Nucleus accumbens (tissue), 56 donors: ENCODE measurements at regions not wholly inside any gene's neighbourhood (a gene's known extent, or its start where the extent isn't known, plus 50 kb on each side); places are given as distances from the start of the nearest gene placed in this dataset.
A peak's percentile ranks its signal among the peaks of the same experiment; 100 is the strongest.

ENCODE experiments used
- DNase-seq, 56 donors: peaks; one replicate each; lab custom pipeline; 2025; lab: John Stamatoyannopoulos, UW

DNA sequence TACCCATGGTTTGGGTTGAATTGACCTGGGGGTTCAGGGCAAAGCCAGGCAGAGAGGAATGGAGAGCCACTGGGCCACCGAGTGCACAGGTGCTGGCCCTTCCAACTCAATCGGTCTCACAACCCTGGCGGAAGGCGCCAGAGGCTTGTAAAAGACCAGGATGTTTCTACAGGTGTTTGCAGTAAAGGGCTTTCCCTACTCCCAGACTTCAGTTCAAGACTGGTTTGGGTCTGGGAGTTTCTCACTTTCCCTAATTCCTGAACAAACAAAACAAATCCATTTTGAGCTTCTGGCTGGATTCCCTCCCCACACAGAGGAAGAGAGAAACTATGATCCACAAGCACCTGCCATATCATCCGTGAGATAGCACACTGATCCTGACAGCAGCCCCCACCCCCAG lies 125.2 kb upstream of the KLF4 start:
- DNase-seq = no peak

DNA sequence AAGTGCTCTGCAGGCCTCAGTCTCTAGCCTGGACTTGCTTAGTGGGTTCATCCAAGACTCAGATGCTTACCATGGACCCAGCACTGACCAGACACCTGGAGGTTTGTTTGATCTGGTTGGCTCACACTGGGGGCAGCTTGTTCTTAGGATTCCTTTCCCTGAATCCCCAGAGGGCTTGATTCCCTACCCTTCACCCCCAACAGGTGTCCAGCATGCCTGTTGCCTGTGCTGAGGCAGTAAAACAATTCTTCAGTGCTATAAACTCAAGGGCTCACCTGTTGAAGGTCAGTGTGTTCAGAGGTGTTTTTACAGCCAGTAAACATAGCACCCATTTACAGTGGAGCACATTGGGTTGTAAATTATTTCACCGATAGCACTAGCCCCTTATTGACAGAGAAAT lies 123.8 kb upstream of the KLF4 start:
- no peak for DNase-seq

DNA sequence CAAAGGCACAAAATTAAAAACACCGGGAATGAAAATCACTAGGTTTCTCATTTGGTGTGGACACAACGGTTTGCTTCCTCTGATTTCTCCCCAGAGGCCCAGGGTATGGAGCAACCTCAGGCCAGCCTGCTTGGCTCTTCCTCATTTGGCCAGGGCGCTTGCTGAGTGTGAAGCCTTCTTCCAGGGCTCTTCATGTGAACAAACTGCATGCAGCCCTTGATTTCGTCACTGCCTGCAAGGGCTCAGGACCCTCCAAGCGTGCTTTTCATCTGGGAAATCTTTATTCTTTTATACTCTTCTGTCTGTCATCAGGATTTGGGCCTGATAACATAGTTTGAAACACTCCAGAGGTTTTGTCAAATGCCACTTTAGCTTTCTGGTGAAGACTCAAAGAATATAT lies 122.6 kb upstream of the KLF4 start:
- DNase-seq = peak in 14 of 56 donors; percentile 0 to 26 (median 8)

DNA sequence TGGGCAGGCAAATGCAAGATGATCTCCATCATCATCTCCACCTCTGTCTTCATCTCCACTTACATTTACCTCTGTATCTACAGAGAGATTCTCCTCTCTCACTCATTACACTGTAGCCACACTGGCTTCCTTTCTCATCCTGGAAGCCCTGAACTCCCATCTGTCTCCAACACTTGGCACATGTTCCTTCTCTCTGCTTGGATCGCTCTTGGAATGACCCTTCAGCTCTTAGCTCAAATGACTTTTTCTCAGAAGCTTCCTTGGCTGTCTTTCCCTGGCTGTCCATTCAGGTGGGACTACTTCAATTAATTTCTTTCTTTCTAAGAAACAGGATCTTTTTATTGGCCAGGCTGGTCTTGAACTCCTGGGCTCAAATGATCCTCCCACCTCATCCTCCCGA lies 120.0 kb upstream of the KLF4 start:
- no peak for DNase-seq

DNA sequence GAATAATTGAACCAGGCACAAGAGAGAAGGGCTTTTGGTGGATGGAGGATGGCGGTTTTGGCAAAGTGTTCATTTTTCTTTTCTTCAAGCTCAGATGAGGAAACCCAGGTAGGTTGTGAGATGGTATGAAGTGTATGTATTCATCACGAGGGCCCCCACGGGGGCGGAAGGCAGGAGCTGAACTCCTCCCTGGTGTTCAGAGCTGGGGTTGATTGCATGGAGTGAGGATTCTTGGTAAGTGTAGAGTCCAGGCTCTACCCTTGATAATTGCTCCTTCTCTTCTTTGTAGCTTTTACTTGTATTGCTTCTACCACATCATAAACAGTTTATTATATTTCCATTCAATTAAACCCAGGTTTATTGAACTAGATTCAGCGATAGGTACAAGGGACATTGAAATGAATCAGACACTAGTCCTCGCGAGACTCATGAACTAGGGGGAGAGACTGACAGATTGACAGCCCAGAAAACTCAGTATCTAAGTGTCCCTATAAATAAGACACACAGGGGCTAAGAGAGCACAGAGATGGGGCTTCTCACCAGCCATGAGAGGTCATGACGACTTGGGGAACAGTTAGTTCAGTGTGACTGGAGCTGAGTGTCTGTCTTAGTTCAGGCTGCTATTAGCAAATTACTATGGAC lies 116.7 kb upstream of the KLF4 start:
- no peak for DNase-seq

DNA sequence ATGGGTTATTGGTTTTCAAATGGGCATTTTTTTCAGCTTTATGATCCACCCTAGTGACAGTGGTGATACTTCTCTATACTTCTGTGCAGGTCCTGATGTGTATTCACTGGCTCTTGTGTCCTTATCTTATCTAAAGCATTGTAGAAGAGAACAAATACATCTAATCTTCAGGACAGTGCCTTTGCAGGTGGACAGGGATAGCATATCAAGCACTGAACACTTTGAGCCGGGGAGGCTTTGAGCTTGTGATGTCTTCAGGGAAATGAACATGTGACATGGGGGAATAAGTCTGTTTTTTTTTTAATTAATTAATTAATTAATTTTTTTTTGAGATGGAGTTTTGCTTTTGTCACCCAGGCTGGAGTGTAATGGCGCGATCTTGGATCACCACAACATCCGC lies 115.5 kb upstream of the KLF4 start:
- no peak for DNase-seq

DNA sequence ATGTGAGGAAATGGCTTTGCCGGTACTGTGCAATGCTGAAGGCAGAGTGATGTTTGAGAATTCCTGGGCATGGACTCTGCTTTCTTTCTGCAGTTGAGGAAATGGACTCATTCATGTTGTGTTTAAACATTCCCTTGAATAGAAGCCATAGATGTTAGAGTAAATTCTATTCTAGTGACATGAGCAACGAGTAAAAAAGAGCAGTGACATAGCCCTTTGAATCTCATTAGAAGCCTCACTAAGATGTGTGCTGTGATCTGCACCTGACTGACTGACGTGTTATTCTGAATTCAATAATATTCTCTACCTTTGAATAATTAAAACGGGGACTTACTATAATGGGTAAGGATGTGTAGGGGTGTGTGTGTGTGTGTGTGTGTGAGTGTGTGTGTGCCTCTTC lies 113.7 kb upstream of the KLF4 start:
- DNase-seq = no peak

DNA sequence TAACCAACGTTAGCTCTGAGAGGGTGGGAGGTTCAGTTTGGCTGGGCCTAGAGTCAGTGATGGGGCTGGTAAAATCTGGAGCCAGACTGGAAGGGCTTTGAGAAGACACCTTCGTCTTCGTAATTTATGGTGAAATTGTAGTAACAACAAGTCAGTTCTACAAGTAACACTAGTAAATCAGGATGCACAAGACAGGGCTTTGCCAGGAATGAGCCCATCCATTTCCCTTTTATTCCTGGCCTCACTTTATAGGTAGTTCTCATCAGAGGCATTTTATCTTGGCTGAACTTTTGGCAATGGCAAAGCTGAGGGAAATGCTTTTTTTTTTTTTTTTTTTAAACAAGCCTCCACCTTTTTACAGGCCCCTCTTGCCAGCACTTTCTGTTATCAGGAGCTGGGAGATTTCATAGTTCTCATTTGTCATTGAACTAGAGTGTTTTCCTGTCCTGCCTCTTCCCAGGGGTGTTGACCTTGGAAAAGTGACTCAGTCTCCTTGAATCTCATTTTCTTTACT lies 110.5 kb upstream of the KLF4 start:
- DNase-seq = no peak

DNA sequence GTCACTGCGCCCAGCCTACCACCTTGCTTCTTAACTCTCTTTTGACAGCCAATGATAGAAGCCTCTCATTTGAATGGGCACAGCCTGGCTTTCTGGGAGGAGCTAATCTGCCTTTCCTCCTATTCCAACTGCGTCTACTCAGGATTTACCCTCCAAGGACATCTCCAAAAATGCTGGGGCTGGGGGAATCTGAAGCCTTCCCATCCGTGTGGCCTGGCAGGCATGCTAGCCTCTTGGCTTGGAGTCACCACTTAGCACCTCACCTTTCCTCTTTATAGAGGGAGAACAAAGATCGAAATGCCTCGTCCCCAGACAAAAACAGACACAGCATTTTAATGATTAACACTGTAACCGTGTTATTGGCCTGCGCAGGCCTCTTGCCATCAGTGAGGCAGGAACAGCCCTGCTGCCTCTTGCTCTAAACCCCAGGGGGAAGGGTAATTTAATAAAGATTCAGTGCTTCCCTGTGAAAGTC lies 108.2 kb upstream of the KLF4 start:
- no peak for DNase-seq

DNA sequence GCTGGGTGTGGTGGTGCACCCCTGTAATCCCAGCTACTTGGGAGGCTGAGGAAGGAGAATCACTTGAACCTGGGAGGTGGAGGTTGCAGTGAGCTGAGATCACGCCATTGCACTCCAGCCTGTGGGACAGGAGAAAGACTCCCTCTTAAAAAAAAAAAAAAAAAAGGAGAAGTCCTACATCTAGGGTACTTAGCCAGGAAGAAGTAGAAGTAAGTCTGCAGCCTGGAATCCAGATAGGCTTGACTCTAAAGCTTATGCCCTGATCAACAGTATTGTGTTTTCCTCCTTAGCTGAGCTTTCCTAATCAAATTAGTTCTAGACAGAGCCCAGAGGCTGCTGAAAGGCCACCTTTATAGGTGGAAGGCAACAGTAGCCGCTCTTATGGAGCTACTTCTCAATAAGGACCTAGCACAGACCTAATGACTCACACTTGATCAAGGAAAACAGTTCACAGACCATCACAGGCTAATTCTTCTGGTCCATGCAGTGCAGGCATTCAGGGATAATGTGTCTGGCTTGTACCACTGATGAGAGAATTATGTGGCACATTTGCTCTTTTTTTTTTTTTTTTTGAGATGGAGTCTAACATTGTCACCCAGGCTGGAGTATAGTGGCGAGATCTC lies 105.5 kb upstream of the KLF4 start:
- no peak for DNase-seq

DNA sequence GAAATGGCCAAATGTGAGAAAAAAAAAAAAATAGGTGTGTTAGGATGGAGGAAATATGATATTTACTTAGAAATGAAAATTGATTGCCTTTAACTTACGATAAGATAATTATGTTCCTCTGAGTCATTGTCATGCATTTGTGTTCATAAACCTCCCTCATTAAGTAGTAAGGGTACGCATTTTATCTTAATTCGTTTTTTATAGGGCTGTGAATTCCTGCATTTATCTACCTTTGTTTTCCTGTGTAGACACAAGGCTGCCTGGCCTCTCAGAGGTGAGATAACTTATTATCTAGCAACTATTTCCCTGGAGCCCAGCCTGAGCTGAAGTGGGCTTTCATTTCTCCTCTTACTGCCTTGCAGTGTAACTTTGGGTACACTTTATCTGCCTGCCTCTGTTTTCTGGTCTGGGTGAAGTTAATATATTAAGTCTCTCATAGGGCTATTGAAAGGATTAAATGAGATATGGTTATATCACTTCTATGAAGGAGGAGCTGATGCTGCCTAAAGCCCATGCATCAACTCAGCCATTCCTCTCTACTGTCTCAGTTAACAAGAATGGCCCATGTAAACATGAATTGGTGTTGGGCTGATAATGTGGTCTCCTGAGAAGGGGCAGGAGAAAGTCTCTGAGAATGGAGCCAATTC lies 103.8 kb upstream of the KLF4 start:
- DNase-seq = no peak

DNA sequence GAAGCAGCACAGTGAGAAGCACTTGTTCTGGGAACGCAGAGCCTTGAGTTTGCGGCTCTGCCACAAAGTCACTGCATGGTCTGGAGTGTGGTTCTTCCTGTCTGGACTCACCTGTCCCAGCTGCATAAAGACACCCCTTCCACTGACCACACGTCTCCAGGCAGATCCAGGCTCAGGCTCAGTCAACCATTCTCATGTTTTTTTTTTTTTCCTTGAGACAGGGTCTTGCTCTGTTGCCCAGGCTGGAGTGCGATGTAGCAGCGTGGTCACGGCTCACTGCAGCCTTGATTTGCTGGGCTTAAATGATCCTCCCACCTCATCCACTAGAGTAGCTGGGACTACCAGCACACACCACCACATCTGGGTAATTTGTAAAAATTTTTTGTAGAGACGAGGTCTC lies 102.9 kb upstream of the KLF4 start:
- DNase-seq = no peak

DNA sequence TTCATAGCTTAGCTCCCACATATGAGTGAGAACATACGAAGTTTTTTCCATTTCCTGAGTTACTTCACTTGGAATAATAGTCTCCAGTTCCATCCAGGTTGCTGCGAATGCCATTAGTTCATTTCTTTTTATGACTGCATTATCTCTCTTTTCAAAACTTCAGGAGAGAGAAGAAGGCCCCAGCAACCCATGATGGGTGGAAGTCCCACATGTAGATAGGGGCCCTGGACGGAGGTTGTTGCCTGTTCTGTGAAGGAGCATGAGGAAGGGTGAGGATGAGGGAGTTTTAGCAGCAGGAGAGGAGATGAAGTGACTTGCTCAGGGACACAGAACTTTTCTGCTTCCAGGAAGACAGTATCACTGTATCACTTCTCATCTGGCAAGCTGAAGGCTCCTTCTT lies 102.2 kb upstream of the KLF4 start:
- no peak for DNase-seq

DNA sequence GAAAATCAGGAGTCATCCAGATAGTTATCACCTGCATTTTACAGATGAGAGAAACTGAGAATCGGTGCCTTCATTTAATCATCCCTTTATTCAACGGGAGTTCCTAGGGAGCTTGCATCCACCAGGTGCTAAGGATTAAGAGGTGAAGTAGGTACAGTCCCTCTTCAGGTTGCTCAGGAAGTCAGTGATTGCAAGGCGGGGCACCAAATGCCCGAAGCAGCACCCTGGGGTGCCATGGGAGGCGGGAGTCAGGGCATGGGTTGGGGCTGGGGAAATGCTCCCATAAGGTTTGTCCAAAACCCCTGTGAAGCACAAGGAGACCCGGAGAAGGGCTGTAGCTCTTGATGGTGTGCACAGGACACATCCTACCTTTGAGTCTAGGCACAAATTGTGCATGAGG lies 98.8 kb upstream of the KLF4 start:
- no peak for DNase-seq

DNA sequence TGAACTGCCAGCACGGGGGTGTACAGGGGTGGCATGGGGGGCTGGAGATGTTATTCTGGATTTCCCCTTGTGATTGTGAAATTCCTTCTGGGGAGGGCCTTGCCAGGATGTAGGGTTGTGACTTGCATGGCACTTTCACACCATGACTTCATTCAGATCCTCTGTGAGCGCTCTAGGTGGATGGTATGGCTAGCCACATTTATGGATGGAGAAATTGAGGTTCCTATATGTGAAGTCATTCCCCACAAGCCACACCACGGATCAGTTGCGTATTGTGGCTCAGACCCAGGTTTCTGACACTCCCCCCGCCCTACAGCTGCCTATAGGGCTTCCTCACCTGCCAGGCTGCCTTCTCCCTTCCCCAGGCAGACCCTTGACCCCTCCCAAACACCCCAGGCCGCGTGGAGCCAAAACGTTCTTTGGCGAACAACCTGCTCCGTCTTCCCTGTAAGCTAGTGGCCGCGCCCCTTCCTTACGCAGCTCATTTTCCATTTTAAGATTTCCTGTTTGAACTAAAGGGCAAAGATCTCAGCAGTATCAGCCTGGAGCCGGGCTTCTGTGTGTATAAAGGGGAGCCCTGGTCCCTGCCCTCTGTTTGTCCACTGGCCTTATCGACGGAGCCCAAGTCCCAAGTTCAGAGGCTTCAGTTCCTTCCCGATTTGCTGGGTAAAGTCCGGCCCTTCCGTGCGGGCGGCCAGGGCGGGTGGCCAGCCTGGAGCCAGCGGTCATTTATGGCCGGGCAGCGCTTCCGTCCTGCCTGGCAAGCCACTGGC lies 97.8 kb upstream of the KLF4 start:
- DNase-seq = no peak

DNA sequence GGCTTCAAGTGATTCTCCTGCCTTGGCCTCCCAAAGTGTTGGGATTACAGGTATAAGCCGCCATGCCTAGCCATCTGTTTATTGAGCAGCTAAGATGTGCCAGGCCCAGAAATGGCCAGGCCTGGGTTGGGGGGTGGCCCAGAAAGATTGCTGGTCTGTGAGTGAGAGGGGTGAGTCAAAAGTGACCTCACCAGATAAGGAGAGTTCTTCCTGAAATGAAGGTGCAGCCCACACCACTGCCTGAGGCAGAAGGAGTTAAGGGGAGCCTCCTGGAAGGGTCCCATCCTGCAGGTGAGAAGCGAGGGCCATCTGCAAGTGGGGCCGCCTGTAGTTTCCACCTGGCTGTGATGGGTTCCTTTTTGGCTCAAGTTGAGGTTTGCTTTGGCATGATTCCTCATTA lies 96.9 kb upstream of the KLF4 start:
- no peak for DNase-seq

DNA sequence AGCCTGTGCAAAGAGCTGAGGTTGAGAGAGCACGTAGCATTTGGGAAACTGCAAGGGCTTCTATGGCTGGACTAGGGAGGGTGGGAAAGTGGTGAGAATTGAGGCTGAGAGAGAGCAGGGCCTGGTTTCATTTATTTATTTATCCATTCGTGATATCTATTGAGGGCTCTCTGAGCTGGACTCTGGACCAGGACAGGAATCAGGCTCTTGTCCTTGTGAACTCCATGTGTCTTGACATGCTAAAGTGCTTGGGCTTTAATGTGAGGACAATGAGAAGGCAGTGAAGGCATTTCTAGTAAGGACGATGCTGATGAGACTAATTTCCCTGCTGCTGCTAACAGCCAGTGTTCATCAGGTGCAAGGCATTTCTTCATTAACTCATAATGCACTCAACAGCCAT lies 95.9 kb upstream of the KLF4 start:
- no peak for DNase-seq

DNA sequence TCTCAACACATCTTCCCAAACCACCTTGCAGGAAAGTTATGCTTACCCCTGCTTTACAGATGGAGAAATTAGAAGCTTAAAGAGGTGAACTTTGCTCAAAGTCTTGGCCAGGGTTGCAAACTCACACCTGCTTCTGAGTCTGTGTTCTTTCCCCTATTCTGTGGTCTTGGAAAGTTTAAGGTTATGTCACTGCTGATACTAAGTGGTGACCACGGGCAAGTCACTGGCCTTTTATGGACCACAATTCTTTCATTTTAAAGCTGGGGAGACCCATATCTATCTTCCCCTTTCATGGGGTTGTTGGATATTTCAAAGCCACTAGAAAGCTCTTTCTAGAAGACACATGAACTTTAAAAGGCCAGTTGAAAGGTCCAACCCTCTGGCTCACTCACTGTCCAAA lies 95.4 kb upstream of the KLF4 start:
- DNase-seq = no peak

DNA sequence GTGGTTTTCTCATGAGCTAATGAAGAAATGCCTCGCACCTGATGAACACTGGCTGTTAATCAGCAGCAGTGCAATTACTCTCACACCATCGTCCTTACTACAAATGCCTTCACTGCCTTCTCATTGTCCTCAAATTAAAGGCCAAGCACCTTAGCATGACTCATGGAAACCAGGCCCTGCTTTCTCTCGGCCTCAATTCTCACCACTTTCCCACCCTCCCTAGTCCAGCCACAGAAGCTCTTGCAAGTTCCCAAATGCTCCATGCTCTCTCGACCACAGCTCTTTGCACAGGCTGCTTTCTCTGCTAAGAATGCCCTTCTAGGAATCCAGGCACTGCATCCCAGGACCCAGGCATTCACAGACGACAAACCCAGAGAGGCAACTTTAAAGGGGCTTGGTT lies 94.6 kb upstream of the KLF4 start:
- no peak for DNase-seq

DNA sequence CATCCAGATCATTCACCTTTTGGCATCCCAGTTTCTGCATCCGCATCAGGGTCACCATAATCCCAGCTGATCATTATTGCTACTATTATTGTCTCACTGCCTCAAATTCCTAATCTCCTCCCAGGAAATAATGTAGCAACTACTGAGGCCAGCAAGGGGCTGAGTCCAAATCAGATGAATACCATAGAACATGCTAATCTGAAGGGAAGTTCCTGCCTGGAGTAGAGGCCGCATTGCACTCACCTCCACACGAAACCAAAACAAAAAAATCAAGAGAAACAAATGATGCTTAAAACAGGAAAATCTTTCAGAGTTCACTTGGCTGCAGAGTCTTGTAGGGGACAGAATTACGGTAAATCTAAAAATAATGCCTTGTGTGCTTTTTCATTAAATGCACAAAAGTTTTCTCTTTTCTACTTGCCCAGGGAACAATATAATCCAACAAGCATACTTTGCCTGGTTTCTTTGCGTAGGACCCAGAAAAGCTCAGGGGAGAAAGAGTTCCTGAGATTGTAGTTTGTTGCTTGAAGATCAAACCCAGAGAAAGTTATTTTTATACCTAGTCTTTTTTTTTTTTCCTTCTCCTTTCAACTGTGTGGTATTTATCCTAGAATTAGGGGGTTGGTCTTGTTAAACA lies 87.7 kb upstream of the KLF4 start:
- DNase-seq = no peak

DNA sequence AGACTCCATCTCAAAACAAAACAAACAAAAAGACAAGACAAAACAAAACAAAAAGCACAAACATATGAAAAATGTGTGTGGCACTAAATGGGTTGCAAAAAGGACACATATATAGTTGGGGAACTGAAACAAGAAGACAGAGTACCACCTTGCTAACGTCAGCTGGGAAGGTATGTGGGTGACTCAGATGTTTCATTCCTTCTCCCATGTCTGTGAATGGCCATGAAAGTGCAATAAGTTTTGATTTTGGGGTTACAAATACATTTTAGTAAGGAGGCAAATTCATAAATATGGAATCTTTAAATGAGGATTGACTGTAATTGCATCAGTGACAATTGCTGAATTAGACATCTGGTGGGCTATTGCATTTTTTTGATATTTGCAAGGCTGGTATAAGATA lies 81.6 kb upstream of the KLF4 start:
- no peak for DNase-seq
